K562 (cell line): ENCODE measurements at regions not wholly inside any gene's neighbourhood (a gene's known extent, or its start where the extent isn't known, plus 50 kb on each side); places are given as distances from the start of the nearest gene placed in this dataset.
"Not testable (repeated sequence)": the region's sequence is repeated elsewhere in the genome, so short reads cannot be mapped to it uniquely, and the experiment has no call there.

Experiments
- ATAC-seq: fragments of 200-7000 bp; cut with Tn5 transposase; 3 replicates; pipeline ENCODE4 v1.9.1; 2020; ENCODE audit warnings: moderate library complexity
- BruUV-seq: library from RNA; stranded (reverse); fragments of 400-500 nt; replicated peaks from 2 replicates; lab custom pipeline; 2021; lab: Mats Ljungman, UMichigan
- CTCF ChIA-PET: fragments of 300-600 bp; formaldehyde crosslinking; extraction: SDS; loops from one replicate; lab custom pipeline; 2021; ENCODE audit warnings: low intra/inter-chr PET ratio; lab: Yijun Ruan, JAX
- POLR2A ChIA-PET: fragments of 300-600, 350-650 bp; sonication (Branson Sonifier 250); formaldehyde crosslinking; extraction: SDS; loops from one replicate; lab custom pipeline; 2021; ENCODE audit warnings: antibody characterized with exemption, inconsistent platforms; lab: Yijun Ruan, JAX
- DNase-seq, 4 experiments: peaks; one replicate each; pipeline versions ENCODE4 v3.0.0 to v3.0.0-alpha.2; 2011 to 2018; ENCODE audit warnings: low spot score in 3 of 4, mixed read lengths in 3 of 4; ENCODE audit errors: extremely low read depth in 1 of 4
- FAIRE-seq: peaks from 2 replicates; lab custom pipeline; 2011; peaks lifted over from hg19 to GRCh38; lab: Jason Lieb, UNC
- H2AFZ ChIP-seq: 2 replicates; pipeline ENCODE4 v1.6.0; 2011; ENCODE audit warnings: low read depth, low read length, control low read depth, inconsistent platforms
- H3K27ac ChIP-seq: fragments of 200-600 bp; 3 replicates; pipeline ENCODE4 v1.8.0; 2011; ENCODE audit warnings: low read depth, mild to moderate bottlenecking, control low read depth, inconsistent platforms, low read length, moderate library complexity, mixed read lengths; ENCODE audit errors: extremely low read depth
- H3K27me3 ChIP-seq, 2 experiments: fragments of 300-600 bp in 1 of 2; 2 replicates in 1 of 2; 3 replicates in 1 of 2; pipeline versions ENCODE4 v1.6.0 to v1.8.0; 2011; ENCODE audit warnings: inconsistent platforms in 2 of 2, low read length in 2 of 2, mild to moderate bottlenecking in 1 of 2, mixed read lengths in 1 of 2, moderate library complexity in 1 of 2; ENCODE audit not compliant: control insufficient read depth in 2 of 2, insufficient read depth in 2 of 2
- H3K36me3 ChIP-seq: fragments of 300-600 bp; 3 replicates; pipeline ENCODE4 v1.8.0; 2011; ENCODE audit warnings: mild to moderate bottlenecking, low read length, inconsistent platforms; ENCODE audit not compliant: control insufficient read depth, insufficient read depth
- H3K4me1 ChIP-seq, 2 experiments: fragments of 200-600 bp in 1 of 2; replicated peaks in 1 of 2; 2 replicates in 1 of 2; 3 replicates in 1 of 2; pipeline versions ENCODE4 v1.5.1 to v1.8.0; 2011; ENCODE audit warnings: inconsistent platforms in 2 of 2, low read length in 2 of 2, mild to moderate bottlenecking in 1 of 2, mixed read lengths in 1 of 2, moderate library complexity in 1 of 2; ENCODE audit not compliant: control insufficient read depth in 2 of 2, insufficient read depth in 2 of 2
- H3K4me2 ChIP-seq: 2 replicates; pipeline ENCODE4 v1.6.1; 2011; ENCODE audit warnings: low read length, control low read depth, inconsistent platforms, mixed read lengths; ENCODE audit not compliant: insufficient read depth
- H3K4me3 ChIP-seq: fragments of 200-600 bp; sonication (generic), shearing (Covaris generic); 2 replicates; pipeline ENCODE4 v1.5.1; 2016; ENCODE audit warnings: control low read depth, inconsistent platforms
- H3K79me2 ChIP-seq: fragments of 200-600 bp; 3 replicates; pipeline ENCODE4 v1.8.0; 2011; ENCODE audit warnings: low read length, inconsistent platforms; ENCODE audit not compliant: control insufficient read depth, insufficient read depth
- H3K9ac ChIP-seq, 2 experiments: 2 replicates each; pipeline versions ENCODE4 v1.6.0 to v1.6.1; 2011; ENCODE audit warnings: low read depth in 2 of 2, low read length in 2 of 2, control low read depth in 1 of 2, inconsistent platforms in 1 of 2, mild to moderate bottlenecking in 1 of 2, mixed read lengths in 1 of 2; ENCODE audit not compliant: insufficient read depth in 1 of 2
- H3K9me1 ChIP-seq: one replicate; pipeline ENCODE4 v1.6.0; 2011; ENCODE audit warnings: inconsistent platforms, mild to moderate bottlenecking, low read length, moderate library complexity; ENCODE audit not compliant: control insufficient read depth, insufficient read depth
- H3K9me3 ChIP-seq: replicated peaks from 2 replicates; pipeline ENCODE4 v1.5.1; 2011; ENCODE audit warnings: low read depth, low read length, inconsistent platforms; ENCODE audit not compliant: control insufficient read depth, insufficient read depth
- H4K20me1 ChIP-seq: replicated peaks from 2 replicates; pipeline ENCODE4 v1.6.1; 2011; ENCODE audit warnings: low read length, inconsistent platforms, mixed read lengths; ENCODE audit not compliant: control insufficient read depth, insufficient read depth
- E2F6 ChIP-seq, 2 experiments: IDR thresholded peaks; 2 replicates each; pipeline ENCODE4 v1.6.1; 2011; ENCODE audit warnings: borderline replicate concordance in 1 of 2, control low read depth in 1 of 2, low read depth in 1 of 2, low read length in 1 of 2, mild to moderate bottlenecking in 1 of 2, mixed read lengths in 1 of 2, moderate library complexity in 1 of 2; ENCODE audit not compliant: insufficient read depth in 1 of 2, insufficient read length in 1 of 2, poor library complexity in 1 of 2, severe bottlenecking in 1 of 2; ENCODE audit errors: extremely low read depth in 1 of 2
- ELK3 ChIP-seq: fragments of 450-650 bp; formaldehyde crosslinking; IDR thresholded peaks from 2 replicates; pipeline ENCODE4 v1.4.0; 2020; ENCODE audit warnings: mild to moderate bottlenecking
- EWSR1 ChIP-seq: fragments of 450-650 bp; IDR thresholded peaks from 2 replicates; pipeline ENCODE4 v1.6.1; 2018; ENCODE audit warnings: borderline replicate concordance, mild to moderate bottlenecking, low read depth, moderate library complexity; ENCODE audit not compliant: partially characterized antibody
- FUS ChIP-seq: fragments of 200-400 bp; formaldehyde crosslinking; optimal IDR thresholded peaks from 2 replicates; pipeline ENCODE3; 2017; ENCODE audit warnings: low read depth, low read length
- NCOR1 ChIP-seq: fragments of 450-650 bp; IDR thresholded peaks from 2 replicates; pipeline ENCODE4 v1.6.1; 2016; ENCODE audit warnings: mild to moderate bottlenecking, moderate library complexity
- NEUROD1 ChIP-seq: fragments of 150-350 bp; IDR thresholded peaks from 2 replicates; pipeline ENCODE4 v1.6.1; 2014; ENCODE audit warnings: borderline replicate concordance, low read length, low read depth; ENCODE audit not compliant: partially characterized antibody
- RBM39 ChIP-seq: fragments of 200-400 bp; formaldehyde crosslinking; optimal IDR thresholded peaks from 2 replicates; pipeline ENCODE3; 2018; ENCODE audit warnings: low read depth, low read length
- TRIM24 ChIP-seq, 2 experiments: fragments of 450-650 bp; IDR thresholded peaks; 2 replicates each; pipeline ENCODE4 v1.6.1; 2016
- ZNF23 ChIP-seq: fragments of 250-450 bp; sonication (Bioruptor Pico); IDR thresholded peaks from 2 replicates; pipeline ENCODE4 v1.4.0; 2020; ENCODE audit warnings: mild to moderate bottlenecking
- ZNF57 ChIP-seq: fragments of 450-650 bp; formaldehyde crosslinking; IDR thresholded peaks from 2 replicates; pipeline ENCODE4 v1.4.0; 2020; ENCODE audit warnings: mild to moderate bottlenecking, moderate library complexity
- ZNF830 ChIP-seq: fragments of 250-450 bp; sonication (Bioruptor Pico); IDR thresholded peaks from 2 replicates; pipeline ENCODE4 v1.5.0; 2021; ENCODE audit warnings: mild to moderate bottlenecking
- WGBS: fragments of 100-300 bp; shearing (Covaris generic); methylation state at CpG from one replicate; pipeline ENCODE4 v1.1.6; 2016; ENCODE audit warnings: low coverage, mixed read lengths; ENCODE audit not compliant: insufficient coverage; ENCODE audit errors: missing lambda C conversion rate; 5-methylcytosine and 5-hydroxymethylcytosine counted together
- in situ Hi-C: fragments of 300-500 bp; cut with MboI; formaldehyde crosslinking; loops from 4 replicates; pipeline ENCODE4 v1.15.0; 2018; ENCODE audit warnings: inconsistent platforms, mixed read lengths
- intact Hi-C: fragments of 100-400 bp; cut with micrococcal nuclease; formaldehyde crosslinking; loops from 2 replicates; pipeline ENCODE4 v1.14.2; 2022

GRCh38 chr5:98341038-98342032 lies 432.1 kb upstream of the RGMB start:
- 0% methylated on average over 4 of the region's 4 CpGs for WGBS
- ChIA-PET CTCF (no interaction called here), POLR2A (no interaction called here)
- Histone ChIP-seq H3K9me1 (no peaks in the 10 kb centered on the region), H2AFZ (no peak overlapping the region), H3K9me3 (no peaks in the 10 kb centered on the region), H3K27ac (no peak overlapping the region), H3K79me2 (no peaks in the 10 kb centered on the region), H3K4me1 (no peaks in the 10 kb centered on the region), H4K20me1 (no peaks in the 10 kb centered on the region), H3K36me3 (no peaks in the 10 kb centered on the region), H3K4me2 (no peak overlapping the region), H3K4me3 (no peak overlapping the region), H3K27me3 (no peaks in the 10 kb centered on the region), H3K9ac (no peak overlapping the region)
- no peak for FAIRE-seq
- no peak for ATAC-seq
- in situ Hi-C loops (no loop called here), intact Hi-C loops (no loop called here)
- DNase-seq, result no peak
- no TSS peak for BruUV-seq
- no peak for TF ChIP-seq FUS
- TF ChIP-seq ZNF830 (CRISPR knock-in tag), result no peak
- no peak for TF ChIP-seq E2F6 (IDR thresholded peaks at IDR 0.05; ENCODE audit: borderline replicate concordance in 1 of 2, extremely low read depth in 1 of 2, insufficient read depth in 1 of 2, insufficient read length in 1 of 2, low read depth in 1 of 2, low read length in 1 of 2, poor library complexity in 1 of 2, severe bottlenecking in 1 of 2)
- TF ChIP-seq ZNF23 (CRISPR knock-in tag), result no peak
- no peak for TF ChIP-seq RBM39
- no peak for TF ChIP-seq TRIM24 (IDR thresholded peaks at IDR 0.05)
- no peak for TF ChIP-seq ZNF57
- TF ChIP-seq EWSR1, result no peak
- TF ChIP-seq ELK3 (CRISPR knock-in tag), result no peak
- no peak for TF ChIP-seq NEUROD1
- no peak for TF ChIP-seq NCOR1

GRCh38 chr5:98342958-98343660 lies 430.4 kb upstream of the RGMB start:
- BruUV-seq, in situ Hi-C loops, H3K9ac ChIP-seq, FAIRE-seq, intact Hi-C loops, H4K20me1 ChIP-seq, CTCF ChIA-PET, H3K4me3 ChIP-seq, H3K79me2 ChIP-seq, H3K4me2 ChIP-seq, H3K4me1 ChIP-seq, H3K27ac ChIP-seq, H3K36me3 ChIP-seq, H2AFZ ChIP-seq, DNase-seq, POLR2A ChIA-PET, H3K9me1 ChIP-seq, ATAC-seq, H3K27me3 ChIP-seq, H3K9me3 ChIP-seq: not testable (repeated sequence)
- WGBS, result 2% methylated on average over 12 of the region's 22 CpGs
